ENCODE measurements at regions not wholly inside any gene's neighbourhood (a gene's known extent, or its start where the extent isn't known, plus 50 kb on each side); places are given as distances from the start of the nearest gene placed in this dataset.

DNA sequence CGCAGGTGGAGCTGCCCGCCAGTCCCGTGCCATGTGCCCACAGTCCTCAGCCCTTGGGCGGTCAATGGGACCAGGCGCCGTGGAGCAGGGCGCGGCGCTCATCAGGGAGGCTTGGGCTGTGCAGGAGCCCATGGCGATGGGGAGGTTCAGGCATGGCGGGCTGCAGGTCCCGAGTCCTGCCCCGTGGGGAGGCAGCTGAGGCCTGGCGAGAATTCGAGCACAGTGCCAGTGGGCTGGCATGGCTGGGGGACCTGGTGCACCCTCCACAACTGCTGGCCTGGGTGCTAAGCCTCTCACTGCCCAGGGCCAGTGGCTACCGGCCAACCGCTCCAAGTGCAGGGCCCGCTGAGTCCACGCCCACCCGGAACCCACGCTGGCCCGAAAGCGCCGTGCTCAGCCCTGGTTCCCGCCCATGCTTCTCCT is 646.5 kb downstream of the GABRG1 start:
- ATAC-seq, result no peak
- TF ChIP-seq TOX (CRISPR knock-in tag; IDR thresholded peaks at IDR 0.05; ENCODE audit: borderline replicate concordance) (no peak), ZNF8 (CRISPR knock-in tag; IDR thresholded peaks at IDR 0.05) (no peak), ESRRG (CRISPR knock-in tag; IDR thresholded peaks at IDR 0.05) (no peak), TCF4 (CRISPR knock-in tag; IDR thresholded peaks at IDR 0.05; ENCODE audit: borderline replicate concordance) (no peak), ZFP30 (CRISPR knock-in tag; IDR thresholded peaks at IDR 0.05) (no peak), RARB (CRISPR knock-in tag; IDR thresholded peaks at IDR 0.05) (no peak), SNAI2 (CRISPR knock-in tag; IDR thresholded peaks at IDR 0.05) (no peak), ZFP3 (CRISPR knock-in tag; IDR thresholded peaks at IDR 0.05) (no peak), PPARA (CRISPR knock-in tag; IDR thresholded peaks at IDR 0.05; ENCODE audit: borderline replicate concordance) (no peak), OSR1 (CRISPR knock-in tag; IDR thresholded peaks at IDR 0.05) (no peak), CSDC2 (CRISPR knock-in tag; IDR thresholded peaks at IDR 0.05) (no peak), ZC3H10 (CRISPR knock-in tag; IDR thresholded peaks at IDR 0.05) (no peak)
- TF ChIP-seq, protein P1, sequence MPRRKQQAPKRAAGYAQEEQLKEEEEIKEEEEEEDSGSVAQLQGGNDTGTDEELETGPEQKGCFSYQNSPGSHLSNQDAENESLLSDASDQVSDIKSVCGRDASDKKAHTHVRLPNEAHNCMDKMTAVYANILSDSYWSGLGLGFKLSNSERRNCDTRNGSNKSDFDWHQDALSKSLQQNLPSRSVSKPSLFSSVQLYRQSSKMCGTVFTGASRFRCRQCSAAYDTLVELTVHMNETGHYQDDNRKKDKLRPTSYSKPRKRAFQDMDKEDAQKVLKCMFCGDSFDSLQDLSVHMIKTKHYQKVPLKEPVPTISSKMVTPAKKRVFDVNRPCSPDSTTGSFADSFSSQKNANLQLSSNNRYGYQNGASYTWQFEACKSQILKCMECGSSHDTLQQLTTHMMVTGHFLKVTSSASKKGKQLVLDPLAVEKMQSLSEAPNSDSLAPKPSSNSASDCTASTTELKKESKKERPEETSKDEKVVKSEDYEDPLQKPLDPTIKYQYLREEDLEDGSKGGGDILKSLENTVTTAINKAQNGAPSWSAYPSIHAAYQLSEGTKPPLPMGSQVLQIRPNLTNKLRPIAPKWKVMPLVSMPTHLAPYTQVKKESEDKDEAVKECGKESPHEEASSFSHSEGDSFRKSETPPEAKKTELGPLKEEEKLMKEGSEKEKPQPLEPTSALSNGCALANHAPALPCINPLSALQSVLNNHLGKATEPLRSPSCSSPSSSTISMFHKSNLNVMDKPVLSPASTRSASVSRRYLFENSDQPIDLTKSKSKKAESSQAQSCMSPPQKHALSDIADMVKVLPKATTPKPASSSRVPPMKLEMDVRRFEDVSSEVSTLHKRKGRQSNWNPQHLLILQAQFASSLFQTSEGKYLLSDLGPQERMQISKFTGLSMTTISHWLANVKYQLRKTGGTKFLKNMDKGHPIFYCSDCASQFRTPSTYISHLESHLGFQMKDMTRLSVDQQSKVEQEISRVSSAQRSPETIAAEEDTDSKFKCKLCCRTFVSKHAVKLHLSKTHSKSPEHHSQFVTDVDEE (CRISPR knock-in tag; IDR thresholded peaks at IDR 0.05), result no peak
- TF ChIP-seq, protein P2, sequence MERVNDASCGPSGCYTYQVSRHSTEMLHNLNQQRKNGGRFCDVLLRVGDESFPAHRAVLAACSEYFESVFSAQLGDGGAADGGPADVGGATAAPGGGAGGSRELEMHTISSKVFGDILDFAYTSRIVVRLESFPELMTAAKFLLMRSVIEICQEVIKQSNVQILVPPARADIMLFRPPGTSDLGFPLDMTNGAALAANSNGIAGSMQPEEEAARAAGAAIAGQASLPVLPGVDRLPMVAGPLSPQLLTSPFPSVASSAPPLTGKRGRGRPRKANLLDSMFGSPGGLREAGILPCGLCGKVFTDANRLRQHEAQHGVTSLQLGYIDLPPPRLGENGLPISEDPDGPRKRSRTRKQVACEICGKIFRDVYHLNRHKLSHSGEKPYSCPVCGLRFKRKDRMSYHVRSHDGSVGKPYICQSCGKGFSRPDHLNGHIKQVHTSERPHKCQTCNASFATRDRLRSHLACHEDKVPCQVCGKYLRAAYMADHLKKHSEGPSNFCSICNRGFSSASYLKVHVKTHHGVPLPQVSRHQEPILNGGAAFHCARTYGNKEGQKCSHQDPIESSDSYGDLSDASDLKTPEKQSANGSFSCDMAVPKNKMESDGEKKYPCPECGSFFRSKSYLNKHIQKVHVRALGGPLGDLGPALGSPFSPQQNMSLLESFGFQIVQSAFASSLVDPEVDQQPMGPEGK (CRISPR knock-in tag; IDR thresholded peaks at IDR 0.05; ENCODE audit: borderline replicate concordance), result no peak
- TF ChIP-seq, protein P3, sequence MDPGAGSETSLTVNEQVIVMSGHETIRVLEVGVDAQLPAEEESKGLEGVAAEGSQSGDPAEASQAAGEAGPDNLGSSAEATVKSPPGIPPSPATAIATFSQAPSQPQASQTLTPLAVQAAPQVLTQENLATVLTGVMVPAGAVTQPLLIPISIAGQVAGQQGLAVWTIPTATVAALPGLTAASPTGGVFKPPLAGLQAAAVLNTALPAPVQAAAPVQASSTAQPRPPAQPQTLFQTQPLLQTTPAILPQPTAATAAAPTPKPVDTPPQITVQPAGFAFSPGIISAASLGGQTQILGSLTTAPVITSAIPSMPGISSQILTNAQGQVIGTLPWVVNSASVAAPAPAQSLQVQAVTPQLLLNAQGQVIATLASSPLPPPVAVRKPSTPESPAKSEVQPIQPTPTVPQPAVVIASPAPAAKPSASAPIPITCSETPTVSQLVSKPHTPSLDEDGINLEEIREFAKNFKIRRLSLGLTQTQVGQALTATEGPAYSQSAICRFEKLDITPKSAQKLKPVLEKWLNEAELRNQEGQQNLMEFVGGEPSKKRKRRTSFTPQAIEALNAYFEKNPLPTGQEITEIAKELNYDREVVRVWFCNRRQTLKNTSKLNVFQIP (CRISPR knock-in tag; IDR thresholded peaks at IDR 0.05; ENCODE audit: borderline replicate concordance, low read depth), result no peak
- TF ChIP-seq, protein P4, sequence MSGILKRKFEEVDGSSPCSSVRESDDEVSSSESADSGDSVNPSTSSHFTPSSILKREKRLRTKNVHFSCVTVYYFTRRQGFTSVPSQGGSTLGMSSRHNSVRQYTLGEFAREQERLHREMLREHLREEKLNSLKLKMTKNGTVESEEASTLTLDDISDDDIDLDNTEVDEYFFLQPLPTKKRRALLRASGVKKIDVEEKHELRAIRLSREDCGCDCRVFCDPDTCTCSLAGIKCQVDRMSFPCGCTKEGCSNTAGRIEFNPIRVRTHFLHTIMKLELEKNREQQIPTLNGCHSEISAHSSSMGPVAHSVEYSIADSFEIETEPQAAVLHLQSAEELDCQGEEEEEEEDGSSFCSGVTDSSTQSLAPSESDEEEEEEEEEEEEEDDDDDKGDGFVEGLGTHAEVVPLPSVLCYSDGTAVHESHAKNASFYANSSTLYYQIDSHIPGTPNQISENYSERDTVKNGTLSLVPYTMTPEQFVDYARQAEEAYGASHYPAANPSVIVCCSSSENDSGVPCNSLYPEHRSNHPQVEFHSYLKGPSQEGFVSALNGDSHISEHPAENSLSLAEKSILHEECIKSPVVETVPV (CRISPR knock-in tag; IDR thresholded peaks at IDR 0.05), result no peak

DNA sequence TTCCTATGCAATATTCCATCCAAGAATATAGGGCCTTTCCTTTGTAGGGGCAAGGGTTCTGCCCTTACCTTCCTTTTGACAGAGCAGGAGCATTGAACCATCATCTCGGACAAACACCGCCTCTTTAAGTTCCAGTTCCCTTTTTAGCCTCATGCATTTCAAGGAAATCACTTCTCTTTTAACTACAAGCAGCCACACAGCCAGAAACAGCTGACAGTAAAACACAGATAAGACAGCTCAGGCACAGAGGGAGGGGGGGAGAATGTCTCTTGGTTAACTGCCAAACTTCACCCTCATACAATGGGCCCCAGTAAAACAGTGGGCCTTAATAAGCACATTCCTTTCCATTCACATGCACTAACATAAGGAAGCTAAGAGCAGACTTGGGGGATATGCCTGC is 648.3 kb downstream of the GABRG1 start:
- TF ChIP-seq, protein P3 (CRISPR knock-in tag; IDR thresholded peaks at IDR 0.05; ENCODE audit: borderline replicate concordance, low read depth), result no peak
- TF ChIP-seq, protein P5, sequence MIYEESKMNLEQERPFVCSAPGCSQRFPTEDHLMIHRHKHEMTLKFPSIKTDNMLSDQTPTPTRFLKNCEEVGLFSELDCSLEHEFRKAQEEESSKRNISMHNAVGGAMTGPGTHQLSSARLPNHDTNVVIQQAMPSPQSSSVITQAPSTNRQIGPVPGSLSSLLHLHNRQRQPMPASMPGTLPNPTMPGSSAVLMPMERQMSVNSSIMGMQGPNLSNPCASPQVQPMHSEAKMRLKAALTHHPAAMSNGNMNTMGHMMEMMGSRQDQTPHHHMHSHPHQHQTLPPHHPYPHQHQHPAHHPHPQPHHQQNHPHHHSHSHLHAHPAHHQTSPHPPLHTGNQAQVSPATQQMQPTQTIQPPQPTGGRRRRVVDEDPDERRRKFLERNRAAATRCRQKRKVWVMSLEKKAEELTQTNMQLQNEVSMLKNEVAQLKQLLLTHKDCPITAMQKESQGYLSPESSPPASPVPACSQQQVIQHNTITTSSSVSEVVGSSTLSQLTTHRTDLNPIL (CRISPR knock-in tag; IDR thresholded peaks at IDR 0.05; ENCODE audit: low read depth), result no peak
- TF ChIP-seq SNAI2 (CRISPR knock-in tag; IDR thresholded peaks at IDR 0.05) (no peak), OSR1 (CRISPR knock-in tag; IDR thresholded peaks at IDR 0.05) (no peak), ARNTL (CRISPR knock-in tag; IDR thresholded peaks at IDR 0.05; ENCODE audit: borderline replicate concordance, low read depth) (no peak), ZFP30 (CRISPR knock-in tag; IDR thresholded peaks at IDR 0.05) (no peak), ESRRG (CRISPR knock-in tag; IDR thresholded peaks at IDR 0.05) (no peak), ZFP3 (CRISPR knock-in tag; IDR thresholded peaks at IDR 0.05) (no peak), RARB (CRISPR knock-in tag; IDR thresholded peaks at IDR 0.05) (no peak), TOX (CRISPR knock-in tag; IDR thresholded peaks at IDR 0.05; ENCODE audit: borderline replicate concordance) (no peak), ZC3H10 (CRISPR knock-in tag; IDR thresholded peaks at IDR 0.05) (no peak)
- TF ChIP-seq, protein P4 (CRISPR knock-in tag; IDR thresholded peaks at IDR 0.05), result no peak
- no peak for ATAC-seq

All from SK-N-SH treated with all-trans-retinoic acid at 6 μM for 48 hours (cell line).